Right hindlimb (tissue), 1 donor: ENCODE measurements at regions not wholly inside any gene's neighbourhood (a gene's known extent, or its start where the extent isn't known, plus 50 kb on each side); places are given as distances from the start of the nearest gene placed in this dataset.
A peak's percentile ranks its signal among the peaks of the same experiment; 100 is the strongest.

Source experiments
- DNase-seq: peaks from one replicate; pipeline ENCODE4 v3.0.0-alpha.2; 2018

DNA sequence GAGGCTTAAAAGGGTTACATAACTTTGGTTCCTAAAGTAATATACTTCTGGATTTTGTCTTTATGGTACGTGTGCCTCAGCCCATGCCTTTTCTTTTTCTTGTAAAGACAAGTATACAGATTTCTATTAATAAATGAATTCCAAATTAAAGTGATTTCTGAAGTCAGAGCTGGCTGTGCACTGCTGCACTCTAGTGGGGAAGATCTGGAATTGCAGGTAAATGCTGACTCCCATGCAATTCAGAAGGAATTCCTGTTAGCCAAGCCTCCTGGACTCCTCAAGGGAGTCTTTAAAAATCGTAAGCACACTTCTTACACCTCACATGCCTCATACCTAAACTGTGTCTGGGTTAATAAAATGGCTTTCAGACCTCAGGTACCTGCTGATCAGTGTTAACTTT lies 118.4 kb upstream of the SLC7A1 start:
- no peak for DNase-seq

DNA sequence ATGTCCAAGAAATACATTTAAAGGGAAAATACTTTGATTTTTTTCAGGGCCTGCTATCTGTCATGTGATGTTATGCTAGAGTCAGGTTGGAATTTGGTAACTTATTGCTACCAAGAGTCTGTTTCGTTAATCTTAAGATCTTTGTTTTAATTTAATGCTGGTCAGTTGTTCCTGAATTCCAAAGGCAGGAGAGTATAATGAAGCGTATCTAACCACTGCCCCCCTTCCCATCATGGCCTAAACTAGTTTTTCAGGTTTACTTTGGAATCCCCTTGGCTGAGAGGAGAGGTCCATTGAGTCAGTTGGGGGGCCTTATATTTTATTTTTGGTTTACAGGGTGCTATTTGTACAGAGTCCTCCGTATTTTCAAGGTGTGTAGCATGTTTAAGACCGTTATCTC lies 116.3 kb upstream of the SLC7A1 start:
- no peak for DNase-seq

DNA sequence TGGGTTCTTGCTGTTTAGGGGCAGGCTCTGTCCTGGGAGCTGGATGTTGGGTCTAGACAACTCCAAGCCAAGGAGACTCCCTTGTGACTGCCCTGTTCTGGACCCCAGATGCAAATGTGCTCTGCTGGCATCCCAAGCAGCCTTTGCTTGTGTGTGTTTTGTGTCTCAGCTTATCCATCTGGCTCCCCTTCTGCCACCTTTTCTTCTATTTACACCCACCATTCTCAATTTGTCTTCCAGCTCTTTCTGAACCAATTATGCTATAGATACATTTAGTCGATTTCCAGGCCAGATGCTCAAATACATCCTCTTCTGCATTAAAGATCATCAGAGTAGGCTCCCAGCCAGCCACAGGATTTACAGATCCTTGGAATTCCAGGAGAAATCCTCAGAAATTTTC lies 115.0 kb upstream of the SLC7A1 start:
- DNase-seq = no peak

DNA sequence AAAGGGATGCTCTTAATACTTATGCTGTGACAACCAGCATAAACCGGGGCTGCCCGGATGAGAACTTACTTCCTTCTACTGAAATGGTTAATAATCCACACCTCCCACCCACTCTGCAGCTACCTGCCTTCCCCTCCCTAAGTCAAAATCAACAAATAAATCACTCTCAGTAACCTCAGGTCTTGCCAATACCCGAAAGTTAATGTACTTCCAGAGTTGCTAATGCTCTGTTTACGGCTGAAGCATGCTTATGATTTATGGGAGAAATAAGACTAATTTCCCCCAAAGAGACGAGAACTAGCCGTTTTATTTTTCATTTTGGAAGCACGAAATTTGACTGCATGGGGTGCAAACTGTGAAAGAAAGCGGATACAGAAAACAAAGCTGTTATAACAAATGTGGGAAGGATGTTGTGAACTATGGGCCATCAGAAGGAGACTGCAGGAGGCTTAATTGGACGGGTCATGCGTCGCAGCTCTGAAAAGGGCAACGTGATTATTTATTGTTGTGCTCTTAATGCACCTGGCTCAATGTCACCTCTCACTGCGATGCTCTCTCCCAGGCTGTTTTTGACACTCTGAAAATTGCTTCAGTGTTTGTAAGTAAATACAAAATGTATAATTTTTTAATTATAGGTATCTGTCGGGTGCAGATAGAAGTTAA lies 114.0 kb upstream of the SLC7A1 start:
- no peak for DNase-seq

DNA sequence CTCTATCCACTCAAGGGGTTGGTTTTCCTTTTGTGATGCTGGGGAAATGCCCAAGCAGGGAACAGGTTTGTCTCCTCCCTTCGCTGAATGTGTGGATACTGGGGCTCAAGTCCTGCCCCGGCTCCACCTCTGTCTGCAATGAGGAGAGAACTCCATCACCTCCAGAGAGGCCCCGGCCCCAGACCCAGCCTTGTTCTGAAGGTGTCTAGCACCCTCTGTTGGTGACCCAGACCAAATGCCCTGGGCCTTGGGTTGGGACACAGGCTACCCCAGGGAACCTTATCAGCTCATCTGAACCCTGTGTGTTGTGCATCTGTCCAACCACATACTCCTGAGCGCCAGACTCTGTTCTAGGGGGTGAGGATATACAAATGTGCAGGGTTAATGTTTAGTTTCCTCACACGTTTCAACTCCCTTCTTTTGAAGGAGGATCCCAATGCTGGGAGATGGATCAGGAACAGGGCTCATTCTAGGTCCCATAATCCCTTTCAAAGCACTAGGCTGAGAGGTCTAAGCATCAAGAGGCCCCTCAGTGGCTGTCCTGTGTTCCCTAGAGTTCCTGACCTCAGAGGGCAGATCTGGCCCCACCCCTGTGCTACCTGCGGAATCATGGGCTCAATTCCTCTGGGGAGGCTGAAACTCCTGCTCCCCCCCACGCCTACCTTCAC lies 112.5 kb upstream of the SLC7A1 start:
- DNase-seq = no peak

DNA sequence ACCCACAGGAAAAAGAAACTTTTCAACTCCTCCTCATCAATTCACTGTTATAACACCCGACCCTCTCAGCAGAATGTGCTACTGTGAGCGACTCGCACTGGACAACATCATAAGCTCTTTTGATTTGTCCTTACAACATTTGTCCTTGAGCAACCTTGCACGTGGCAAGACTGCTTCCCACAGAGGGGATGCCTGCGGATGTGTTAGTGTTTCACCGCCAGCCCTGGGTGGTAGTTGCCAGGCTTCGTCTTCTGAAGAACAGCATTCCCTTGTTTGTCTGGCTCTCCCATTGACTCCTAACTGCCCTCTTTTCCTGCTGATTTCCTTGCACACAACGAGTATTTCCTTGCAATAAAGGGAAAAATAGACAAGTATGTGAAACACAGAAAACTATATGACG lies 111.4 kb upstream of the SLC7A1 start:
- no peak for DNase-seq

DNA sequence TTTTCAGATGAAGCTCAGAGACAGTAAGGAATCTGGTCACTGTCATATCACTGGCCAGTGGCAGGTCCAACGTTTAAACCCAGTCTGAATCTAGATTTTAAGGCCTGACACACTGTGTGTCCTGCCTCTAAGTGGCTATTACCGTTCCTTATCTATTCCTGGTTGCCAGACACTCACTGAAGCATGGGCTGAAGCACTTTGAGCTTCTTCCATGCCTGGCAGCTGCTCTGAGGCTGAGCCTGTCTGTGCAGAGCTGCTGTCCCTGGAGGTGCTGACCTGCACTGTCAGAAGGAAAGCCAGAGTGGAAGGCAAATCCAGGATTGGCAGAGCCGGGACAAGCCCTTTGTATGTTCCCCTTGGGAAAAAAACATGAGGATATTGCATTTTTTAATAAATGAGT lies 109.2 kb upstream of the SLC7A1 start:
- DNase-seq = no peak

DNA sequence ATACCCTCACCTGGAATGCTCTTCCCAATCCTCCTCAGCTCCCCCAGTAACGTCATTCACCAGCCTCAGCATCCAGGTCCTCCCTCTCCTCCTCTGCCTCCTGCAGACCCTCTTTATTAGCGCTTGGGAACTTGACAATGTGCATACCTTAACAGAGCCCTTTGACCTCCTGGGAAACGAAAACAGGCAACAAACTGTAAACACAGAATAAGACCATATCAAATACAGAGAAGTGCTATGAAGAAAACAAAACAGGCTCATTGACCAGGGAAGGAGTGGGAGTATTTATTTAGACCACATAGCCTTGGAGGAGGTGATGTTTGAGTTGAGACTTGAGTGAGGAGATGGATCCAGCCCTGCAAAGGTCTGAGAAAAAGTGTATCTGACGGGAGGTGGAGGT lies 107.9 kb upstream of the SLC7A1 start:
- no peak for DNase-seq

DNA sequence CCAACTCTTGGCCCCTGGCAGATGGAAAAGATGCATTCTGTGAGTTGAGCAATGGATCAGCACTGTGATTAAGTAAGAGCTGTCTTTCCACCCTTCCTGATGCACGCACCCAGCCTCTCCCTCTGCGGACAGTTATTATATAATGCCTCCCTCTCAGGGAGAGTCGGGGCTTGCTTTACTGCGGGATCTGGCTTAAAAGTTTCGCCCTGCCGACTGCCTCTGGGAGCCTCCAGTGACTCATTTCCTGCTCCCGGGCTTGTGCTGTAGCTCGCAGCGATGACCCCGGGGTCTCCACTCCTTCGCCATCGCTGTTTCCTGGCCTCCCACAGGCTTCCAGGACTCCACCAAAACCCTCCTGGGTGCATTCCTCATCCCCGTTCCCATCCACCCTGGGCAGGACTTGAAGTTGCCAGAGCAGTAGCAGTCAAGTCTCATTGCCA lies 107.4 kb upstream of the SLC7A1 start:
- DNase-seq = peak; percentile 46

DNA sequence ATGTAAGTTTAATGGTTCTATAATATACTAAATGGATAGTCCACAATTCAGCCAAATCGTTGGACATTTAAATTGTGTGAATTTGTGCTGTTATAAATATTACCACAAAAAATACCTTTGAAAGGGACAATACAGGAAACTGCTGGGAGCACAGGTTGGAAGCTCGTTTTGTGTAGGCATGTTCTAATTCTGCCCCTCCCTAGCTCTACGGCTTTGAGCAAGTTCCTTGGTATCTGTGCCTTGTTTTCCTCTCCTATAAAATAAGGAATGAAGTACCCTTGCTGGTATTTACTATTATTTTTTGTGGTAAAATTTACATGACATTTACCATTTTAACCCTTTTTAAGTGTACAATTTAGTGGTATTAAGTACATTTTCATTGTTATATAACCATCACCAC lies 102.6 kb upstream of the SLC7A1 start:
- no peak for DNase-seq

DNA sequence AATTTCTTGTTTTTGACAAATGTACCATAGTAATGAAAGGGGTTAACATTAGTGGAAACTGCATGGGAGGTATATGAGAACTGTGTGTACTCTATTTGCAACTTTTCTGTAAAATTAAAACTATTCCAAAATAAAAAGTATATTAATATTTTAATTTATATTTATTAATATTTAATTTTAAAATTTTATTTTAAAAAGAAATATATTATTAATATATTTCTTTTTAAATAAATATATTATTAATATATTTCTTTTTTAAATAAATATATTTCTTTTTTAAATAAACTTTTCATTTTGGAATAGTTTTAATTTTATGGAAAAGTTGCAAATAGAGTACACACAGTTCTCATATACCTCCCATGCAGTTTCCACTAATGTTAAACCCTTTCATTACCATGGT lies 101.1 kb upstream of the SLC7A1 start:
- DNase-seq = no peak

DNA sequence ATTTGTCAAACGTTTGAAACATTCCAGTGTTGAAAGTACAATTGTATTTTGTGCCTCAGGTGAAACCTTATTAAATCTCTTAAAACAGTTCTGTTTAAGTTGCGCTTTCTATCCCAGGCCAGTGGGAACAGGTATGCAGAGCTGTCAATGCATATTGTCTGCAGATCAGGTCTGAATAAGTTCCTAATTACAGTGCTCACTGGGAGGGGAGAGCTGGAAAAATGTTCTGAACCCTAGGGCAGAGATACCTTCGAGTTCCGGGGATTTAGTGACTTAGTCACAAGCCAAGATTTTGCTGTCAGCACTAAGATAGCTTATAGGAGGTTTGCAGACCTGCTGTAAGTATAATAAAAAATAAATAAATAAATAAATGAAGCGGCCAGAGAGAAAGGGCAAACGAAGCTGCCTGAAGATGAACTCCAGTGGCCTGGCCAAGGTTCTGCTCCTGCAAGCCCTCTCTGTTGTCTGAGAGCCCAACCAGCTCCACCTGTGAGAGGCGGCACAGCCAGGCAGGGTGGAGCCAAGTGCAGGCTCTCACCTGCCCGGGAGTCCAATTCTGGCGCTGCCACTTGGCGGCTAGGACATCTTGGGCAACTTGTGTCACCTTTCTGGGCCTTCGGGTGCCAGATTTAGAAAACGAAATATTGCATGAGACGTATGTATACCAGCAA lies 97.9 kb upstream of the SLC7A1 start:
- DNase-seq = no peak

DNA sequence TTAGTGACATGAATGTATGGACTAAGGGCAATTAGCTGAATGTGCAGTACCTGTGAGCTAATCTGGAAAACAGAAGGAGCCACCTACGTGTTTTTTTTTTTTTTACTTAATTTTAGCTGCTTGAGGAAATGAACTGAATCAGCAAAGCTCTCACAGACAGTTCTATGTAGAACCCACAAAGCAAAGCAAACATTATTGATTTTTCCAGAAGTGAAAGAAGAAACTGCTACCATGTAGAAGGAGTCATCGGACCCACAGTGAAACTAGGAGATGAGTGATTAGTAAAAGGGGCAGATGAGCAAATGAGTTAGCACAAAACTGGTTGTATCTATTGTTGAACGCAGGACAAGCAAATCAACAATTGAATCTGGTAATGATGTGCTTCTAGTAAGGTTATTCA lies 94.1 kb upstream of the SLC7A1 start:
- no peak for DNase-seq

DNA sequence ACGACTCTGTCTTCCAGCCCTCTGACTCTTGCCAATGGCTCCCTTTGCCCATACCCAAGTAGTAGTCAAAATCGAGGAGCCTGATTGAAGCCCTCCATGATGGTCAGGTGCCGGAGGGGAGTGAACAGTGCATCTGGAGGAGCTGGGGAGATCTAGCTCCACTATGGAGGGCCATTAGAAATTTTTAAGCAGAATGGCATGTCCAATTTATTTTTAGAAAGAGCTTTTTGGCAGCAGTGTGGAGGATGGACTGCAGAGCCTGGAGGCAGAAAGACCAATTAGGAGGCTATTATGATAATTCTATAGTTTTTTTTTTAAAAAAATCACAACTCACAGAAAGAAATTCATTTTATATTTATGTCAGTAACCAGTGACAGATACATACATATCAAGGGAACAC lies 92.7 kb upstream of the SLC7A1 start:
- no peak for DNase-seq

DNA sequence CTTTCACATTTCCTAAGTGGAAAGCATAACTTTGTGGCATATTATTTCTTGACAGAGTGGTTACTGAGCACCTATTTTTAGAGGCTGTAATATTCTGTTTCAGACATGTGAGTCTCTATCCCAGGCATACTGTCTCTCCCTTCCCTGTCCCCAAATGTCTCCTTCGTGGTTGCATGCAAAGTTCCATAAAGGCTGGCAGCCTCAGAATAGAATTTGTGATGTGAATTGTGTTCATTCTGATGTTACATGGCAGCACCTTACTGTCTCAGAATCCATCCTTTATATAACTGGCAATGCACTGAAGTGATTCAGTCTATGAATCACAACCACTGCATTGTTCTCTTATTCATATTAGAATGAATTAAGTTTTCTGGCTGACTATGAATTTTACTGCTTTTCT lies 89.0 kb upstream of the SLC7A1 start:
- no peak for DNase-seq

DNA sequence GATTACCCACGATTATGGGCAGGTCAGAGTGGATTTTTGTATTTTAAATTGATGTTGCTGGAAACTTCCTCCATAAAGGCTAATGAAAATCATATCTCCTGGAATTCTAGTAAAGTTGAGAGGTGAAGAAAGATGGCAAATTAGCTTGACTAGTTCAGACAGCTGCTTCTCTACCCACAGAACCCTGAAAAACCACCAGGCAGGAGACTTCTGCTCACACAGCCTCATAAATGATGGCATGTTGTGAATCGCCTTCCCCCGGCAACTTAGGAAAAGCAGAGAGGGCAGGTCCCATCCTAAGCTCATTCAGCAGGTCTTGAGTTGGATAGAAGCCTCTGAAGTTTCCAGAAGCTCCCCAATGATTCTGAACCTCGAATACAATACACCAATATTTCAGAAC lies 87.6 kb upstream of the SLC7A1 start:
- DNase-seq = no peak

DNA sequence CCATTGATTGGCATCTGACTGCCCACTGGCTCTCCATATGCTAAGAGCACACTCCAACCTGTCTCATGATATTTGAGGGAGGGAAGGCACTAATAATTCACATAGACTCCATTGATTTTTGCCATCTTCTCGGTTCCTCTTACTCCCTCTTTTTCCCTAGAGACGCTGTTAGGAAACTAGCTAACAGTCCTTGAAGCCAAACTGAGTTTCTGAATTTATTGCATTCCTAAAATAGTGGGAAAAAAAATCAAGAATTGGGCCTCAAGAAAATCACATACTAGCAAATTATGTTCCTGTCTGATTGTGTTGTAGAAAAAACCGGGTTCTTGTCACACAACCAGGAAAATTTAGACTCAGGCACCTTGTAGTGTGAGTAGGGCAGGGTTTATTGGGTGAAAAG lies 86.4 kb upstream of the SLC7A1 start:
- DNase-seq = no peak

DNA sequence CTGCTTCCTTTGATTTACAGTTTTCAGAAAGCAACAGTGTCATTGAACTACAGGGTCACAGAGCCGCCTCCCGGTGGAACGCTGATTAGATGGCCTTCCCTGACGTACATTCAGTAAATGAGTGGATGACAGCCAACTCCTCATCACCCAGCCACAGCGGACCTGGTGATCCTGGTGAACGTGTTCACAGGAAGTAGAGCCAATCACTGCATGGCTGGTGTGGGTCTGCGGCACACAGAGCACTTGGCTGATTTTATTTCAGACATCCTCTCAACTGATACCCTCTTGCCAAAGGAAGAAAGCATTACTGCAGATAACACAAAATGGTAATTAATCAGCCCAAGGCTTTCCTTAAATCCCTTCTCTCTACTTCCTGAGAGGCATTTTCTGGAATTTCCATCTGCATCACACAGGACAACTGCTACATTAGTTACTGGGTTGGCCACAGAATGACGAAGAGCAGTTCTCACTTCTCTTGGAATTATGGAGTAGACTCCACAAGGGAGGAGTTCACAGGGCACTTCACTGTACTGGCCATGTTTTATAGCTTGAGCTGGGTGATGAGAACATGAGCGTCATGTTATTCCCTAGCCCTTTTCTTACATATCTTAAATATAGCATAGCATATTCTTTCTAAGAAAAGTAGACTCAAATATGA lies 84.0 kb upstream of the SLC7A1 start:
- DNase-seq = no peak

DNA sequence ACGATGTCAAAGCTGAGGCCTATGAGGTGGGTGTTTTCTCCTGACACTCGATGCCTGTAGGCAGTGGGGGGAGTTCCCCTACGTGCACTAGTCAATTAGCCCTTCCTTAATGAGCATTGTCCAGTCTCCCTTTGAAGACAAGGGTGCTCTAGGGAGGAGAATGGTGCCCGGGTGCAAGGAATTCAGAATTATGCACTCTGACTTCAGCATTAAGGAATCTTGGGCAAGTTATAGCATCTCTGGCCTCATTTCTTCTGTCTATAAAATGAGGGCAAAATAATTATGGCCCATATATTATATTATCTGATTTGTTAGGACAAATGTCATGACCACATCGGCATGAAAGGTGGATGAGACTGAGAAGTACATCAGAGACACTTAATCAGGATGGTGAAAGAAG lies 82.1 kb upstream of the SLC7A1 start:
- no peak for DNase-seq

DNA sequence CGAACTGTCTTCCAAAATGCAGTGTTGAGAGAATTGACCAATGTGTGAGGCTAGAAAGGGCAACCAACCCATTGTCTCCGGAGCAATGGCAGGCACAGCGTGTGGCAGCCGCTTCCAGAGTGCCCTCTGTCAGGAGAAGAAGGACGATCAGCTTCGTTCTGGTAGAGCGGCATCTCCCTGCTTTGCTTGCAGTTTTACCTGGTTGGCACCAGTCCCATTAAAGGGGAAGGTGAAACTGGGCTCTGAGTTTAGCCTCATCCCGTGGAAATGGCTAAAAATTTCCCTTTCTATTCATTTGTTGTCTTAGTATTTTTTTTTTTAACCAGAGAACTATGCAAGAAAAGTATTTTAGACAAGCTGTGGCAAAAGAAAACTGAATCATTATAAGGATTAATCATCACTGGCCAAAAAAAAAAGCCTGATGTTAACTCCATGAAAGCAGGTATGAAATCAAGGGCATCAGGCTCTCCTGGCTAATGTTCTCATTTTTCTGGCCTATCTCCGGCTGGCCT lies 81.5 kb upstream of the SLC7A1 start:
- no peak for DNase-seq

DNA sequence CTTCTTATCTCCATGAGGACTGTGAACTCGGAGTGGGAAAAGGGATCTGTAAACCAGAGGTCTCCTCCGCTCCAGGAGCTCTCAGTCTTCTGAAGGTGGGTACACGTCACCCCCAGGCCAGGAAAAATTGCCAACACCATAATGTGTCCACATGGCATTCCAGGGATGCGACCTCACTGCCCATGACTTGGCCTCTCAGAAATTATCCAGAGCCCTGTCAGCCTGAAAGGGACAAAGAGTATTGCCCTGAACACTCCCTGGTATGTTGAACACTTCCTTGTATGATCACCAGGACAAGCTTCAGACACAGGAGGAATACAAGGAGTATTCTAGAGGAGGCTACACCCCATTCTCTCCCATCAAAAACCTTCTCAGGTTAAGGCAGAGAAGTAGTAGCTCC lies 81.0 kb upstream of the SLC7A1 start:
- DNase-seq = no peak

DNA sequence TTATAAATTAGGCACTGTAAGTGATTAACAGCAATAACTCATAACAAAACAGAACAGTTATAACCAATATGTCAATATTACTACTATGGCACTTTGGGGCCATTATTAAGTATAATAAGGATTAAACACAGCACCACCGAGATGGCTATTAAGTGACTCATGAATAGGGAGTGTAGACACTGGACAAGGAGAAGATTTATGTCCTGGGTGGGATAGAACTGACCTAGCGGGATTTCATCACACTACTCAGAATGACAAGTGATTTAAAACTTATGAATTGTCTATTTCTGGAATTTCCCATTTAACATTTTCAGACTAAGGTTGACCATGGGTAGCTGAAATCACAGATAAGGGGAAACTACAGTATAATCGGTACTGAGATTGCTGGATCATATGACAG lies 79.0 kb upstream of the SLC7A1 start:
- no peak for DNase-seq

DNA sequence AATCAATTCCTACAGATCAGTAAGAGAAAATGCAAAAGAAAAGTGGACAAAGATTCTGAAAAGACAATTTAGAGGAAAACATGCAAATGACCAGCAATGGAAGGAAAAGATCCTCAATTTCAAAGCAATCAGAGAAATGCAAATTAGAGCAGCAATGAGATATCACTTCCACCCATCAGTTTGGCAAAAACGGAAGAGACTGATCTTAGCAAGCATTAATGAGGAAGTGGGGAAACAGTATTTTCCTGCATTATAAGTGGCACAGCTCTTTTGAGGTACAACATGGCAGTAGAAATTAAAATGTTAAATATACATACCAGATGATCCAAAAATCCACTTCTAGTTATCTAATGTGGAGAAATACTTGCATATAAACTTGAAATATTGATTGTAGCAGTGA lies 69.1 kb upstream of the SLC7A1 start:
- no peak for DNase-seq
